RWPE2 (cell line): ENCODE measurements at regions not wholly inside any gene's neighbourhood (a gene's known extent, or its start where the extent isn't known, plus 50 kb on each side); places are given as distances from the start of the nearest gene placed in this dataset.

Experiments used
- ATAC-seq: fragments of 200-7000 bp; cut with Tn5 transposase; 3 replicates; pipeline ENCODE4 v1.9.1; 2021; ENCODE audit warnings: low read depth
- DNase-seq: peaks from one replicate; pipeline ENCODE4 v3.0.0-alpha.2; 2020; ENCODE audit warnings: low spot score
- H3K27ac ChIP-seq: fragments of 450-650 bp; 2 replicates; pipeline ENCODE4 v1.5.1; 2017; ENCODE audit warnings: mild to moderate bottlenecking; ENCODE audit not compliant: poor library complexity, severe bottlenecking
- H3K27me3 ChIP-seq: fragments of 250-450 bp; sonication (Bioruptor Pico); 2 replicates; pipeline ENCODE4 v1.5.1; 2021; ENCODE audit warnings: mild to moderate bottlenecking, moderate library complexity; ENCODE audit not compliant: insufficient read depth, poor library complexity, severe bottlenecking
- H3K36me3 ChIP-seq: fragments of 250-450 bp; sonication (Bioruptor Pico); 2 replicates; pipeline ENCODE4 v1.5.1; 2020; ENCODE audit warnings: low read depth, mild to moderate bottlenecking, moderate library complexity
- H3K4me1 ChIP-seq: fragments of 250-450 bp; sonication (Bioruptor Pico); 2 replicates; pipeline ENCODE4 v1.5.1; 2021; ENCODE audit warnings: mild to moderate bottlenecking, moderate library complexity; ENCODE audit not compliant: insufficient read depth, poor library complexity, severe bottlenecking
- H3K4me3 ChIP-seq: fragments of 250-450 bp; sonication (Bioruptor Pico); 2 replicates; pipeline ENCODE4 v1.5.1; 2021; ENCODE audit warnings: mild to moderate bottlenecking, moderate library complexity; ENCODE audit not compliant: severe bottlenecking
- H3K9me3 ChIP-seq: fragments of 250-450 bp; sonication (Bioruptor Pico); 2 replicates; pipeline ENCODE4 v1.5.1; 2021; ENCODE audit warnings: mild to moderate bottlenecking, moderate library complexity; ENCODE audit not compliant: severe bottlenecking
- TF ChIP-seq, protein P1 (sequence below): fragments of 450-650 bp; IDR thresholded peaks from one replicate; pipeline ENCODE4 v1.5.1; 2017; ENCODE audit warnings: mild to moderate bottlenecking, moderate library complexity; ENCODE audit not compliant: poor library complexity, severe bottlenecking

DNA sequence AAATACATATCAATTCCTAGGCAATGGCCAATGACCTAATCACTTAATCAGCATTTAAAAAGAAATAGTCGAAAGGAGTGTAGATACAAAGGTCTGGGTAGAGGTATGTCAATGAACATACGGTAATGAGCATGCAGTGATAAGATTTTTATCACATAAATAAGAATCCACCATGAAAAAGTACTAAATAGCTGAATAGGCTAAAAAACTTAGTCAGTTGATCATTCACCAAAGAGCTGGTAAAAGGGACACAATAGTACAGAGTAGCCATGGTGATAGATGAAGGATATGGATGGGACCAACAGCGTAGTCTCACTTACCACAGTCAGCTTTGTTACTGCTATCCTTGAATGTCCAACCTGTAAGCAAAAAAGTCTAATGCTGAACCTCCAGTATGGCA lies 1018.6 kb upstream of the EYS start:
- H3K4me3 ChIP-seq: no peak overlapping the region
- no peak for DNase-seq
- H3K27ac ChIP-seq: no peak overlapping the region
- no peaks in the 10 kb centered on the region for H3K27me3 ChIP-seq
- no peaks in the 10 kb centered on the region for H3K36me3 ChIP-seq
- no peaks in the 10 kb centered on the region for H3K4me1 ChIP-seq
- TF ChIP-seq, protein P1, sequence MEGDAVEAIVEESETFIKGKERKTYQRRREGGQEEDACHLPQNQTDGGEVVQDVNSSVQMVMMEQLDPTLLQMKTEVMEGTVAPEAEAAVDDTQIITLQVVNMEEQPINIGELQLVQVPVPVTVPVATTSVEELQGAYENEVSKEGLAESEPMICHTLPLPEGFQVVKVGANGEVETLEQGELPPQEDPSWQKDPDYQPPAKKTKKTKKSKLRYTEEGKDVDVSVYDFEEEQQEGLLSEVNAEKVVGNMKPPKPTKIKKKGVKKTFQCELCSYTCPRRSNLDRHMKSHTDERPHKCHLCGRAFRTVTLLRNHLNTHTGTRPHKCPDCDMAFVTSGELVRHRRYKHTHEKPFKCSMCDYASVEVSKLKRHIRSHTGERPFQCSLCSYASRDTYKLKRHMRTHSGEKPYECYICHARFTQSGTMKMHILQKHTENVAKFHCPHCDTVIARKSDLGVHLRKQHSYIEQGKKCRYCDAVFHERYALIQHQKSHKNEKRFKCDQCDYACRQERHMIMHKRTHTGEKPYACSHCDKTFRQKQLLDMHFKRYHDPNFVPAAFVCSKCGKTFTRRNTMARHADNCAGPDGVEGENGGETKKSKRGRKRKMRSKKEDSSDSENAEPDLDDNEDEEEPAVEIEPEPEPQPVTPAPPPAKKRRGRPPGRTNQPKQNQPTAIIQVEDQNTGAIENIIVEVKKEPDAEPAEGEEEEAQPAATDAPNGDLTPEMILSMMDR: no peak
- H3K9me3 ChIP-seq: no peaks in the 10 kb centered on the region
- no peak for ATAC-seq

- no peaks in the 10 kb centered on the region for H3K36me3 ChIP-seq
- H3K4me3 ChIP-seq: no peak overlapping the region
- H3K9me3 ChIP-seq: no peaks in the 10 kb centered on the region
- H3K27me3 ChIP-seq: no peaks in the 10 kb centered on the region
- TF ChIP-seq, protein P1: no peak
- no peak for DNase-seq
- no peak for ATAC-seq
- H3K4me1 ChIP-seq: no peaks in the 10 kb centered on the region
- H3K27ac ChIP-seq: no peak overlapping the region
These were observed 1010.8 kb upstream of the EYS start for GRCh38 chr6:66717801-66718200.

DNA sequence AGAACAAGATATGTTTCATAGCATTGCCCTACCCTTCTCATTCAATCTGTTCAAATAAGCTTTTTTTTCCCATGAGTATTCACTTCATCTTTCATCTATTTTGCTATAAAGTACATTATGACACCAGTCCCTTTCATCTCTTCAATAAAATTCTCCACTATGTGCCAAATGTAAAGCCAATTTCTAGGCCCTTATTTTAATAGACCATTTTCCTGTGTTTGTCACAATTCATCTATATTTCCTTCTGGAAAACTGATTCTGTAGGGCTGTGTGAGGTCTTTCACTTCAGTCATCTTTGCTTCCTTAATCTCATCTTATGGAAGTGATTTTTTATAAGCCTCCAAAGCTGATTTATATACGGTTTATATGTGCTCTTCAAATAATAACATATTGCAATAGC lies 992.4 kb upstream of the EYS start:
- no peaks in the 10 kb centered on the region for H3K9me3 ChIP-seq
- ATAC-seq: no peak
- no peaks in the 10 kb centered on the region for H3K36me3 ChIP-seq
- TF ChIP-seq, protein P1: no peak
- no peak overlapping the region for H3K27ac ChIP-seq
- H3K4me1 ChIP-seq: no peaks in the 10 kb centered on the region
- DNase-seq: no peak
- no peaks in the 10 kb centered on the region for H3K27me3 ChIP-seq
- no peak overlapping the region for H3K4me3 ChIP-seq

DNA sequence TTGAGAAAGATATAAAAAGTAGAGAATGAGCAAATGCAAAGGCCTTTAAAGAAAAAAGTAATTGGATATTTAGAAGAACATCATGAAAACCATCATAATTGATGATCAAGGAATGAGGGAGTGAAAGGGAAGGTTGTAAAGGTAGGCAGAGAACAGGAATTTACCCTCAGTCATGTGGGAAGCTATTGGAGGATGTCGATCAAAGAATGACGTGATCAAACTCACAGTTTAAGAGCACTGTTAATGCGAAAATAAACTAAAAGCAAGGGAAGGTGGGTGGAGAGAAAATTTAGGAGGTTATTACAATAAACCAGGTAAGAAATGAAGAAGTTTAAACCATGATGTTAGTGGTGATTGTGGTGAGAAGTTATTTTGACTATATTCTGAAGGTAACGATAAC lies 982.6 kb upstream of the EYS start:
- Histone ChIP-seq H3K27ac (no peak overlapping the region), H3K9me3 (no peaks in the 10 kb centered on the region), H3K4me1 (no peaks in the 10 kb centered on the region), H3K36me3 (no peaks in the 10 kb centered on the region), H3K4me3 (no peak overlapping the region), H3K27me3 (no peaks in the 10 kb centered on the region)
- ATAC-seq (no peak), DNase-seq (no peak)
- TF ChIP-seq, protein P1: no peak

DNA sequence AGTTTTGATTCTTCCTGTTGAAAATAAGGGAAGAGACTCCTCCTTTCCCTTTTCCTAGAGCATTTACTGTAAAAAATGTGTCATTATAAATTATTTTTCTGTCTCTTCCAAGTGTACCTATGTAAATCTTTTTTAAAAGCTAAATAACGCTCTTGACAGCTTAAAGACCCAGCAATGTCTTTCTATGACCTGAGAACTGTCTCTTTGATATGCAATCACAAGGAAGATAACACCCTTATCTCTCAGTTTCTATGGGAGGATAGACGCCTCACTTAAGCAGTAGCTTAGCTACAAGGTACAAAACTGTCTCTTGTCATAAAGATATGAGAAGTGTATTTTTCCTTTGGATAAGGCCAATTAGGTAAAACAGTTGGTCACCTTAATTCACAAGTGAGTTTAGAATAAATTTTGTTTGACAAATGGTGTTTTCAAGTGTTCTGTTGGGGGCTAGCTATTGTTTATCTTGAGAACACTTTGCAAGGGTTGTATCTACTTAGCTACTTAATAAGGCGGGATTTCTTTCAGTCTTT lies 980.6 kb upstream of the EYS start:
- H3K9me3 ChIP-seq: no peaks in the 10 kb centered on the region
- H3K36me3 ChIP-seq: no peaks in the 10 kb centered on the region
- TF ChIP-seq, protein P1: no peak
- DNase-seq (no peak), ATAC-seq (no peak)
- no peaks in the 10 kb centered on the region for H3K4me1 ChIP-seq
- no peak overlapping the region for H3K27ac ChIP-seq
- H3K4me3 ChIP-seq: no peak overlapping the region
- no peaks in the 10 kb centered on the region for H3K27me3 ChIP-seq
